CD4-positive, alpha-beta T cell treated with Interleukin-1 beta for 1 hour (primary cell): ENCODE measurements at regions not wholly inside any gene's neighbourhood (a gene's known extent, or its start where the extent isn't known, plus 50 kb on each side); places are given as distances from the start of the nearest gene placed in this dataset.
"Not testable (repeated sequence)": the region's sequence is repeated elsewhere in the genome, so short reads cannot be mapped to it uniquely, and the experiment has no call there.

Experiments used
- DNase-seq, 2 donors: peaks; one replicate each; pipeline ENCODE4 v3.0.0-alpha.2; 2020 to 2022

DNA sequence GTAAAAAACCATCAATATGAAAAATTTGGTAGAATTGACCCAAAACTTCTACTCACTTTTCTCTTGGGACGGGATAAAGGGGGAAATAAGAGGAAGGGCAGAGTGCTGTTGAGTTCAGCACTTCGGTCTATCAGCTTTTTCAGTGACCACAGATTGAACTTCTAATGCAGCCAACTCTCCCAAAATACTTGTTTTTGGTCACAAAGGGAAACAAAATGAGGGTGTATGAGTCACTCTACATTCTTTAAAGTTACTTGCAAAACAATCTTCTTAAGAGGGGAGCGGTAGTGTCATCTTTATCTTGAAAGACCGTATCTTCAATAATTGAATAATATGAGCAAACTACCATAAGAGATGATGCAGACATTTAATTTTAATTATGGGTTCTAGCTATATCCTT is 661.3 kb downstream of the CD109 start:
- DNase-seq = no peak

DNA sequence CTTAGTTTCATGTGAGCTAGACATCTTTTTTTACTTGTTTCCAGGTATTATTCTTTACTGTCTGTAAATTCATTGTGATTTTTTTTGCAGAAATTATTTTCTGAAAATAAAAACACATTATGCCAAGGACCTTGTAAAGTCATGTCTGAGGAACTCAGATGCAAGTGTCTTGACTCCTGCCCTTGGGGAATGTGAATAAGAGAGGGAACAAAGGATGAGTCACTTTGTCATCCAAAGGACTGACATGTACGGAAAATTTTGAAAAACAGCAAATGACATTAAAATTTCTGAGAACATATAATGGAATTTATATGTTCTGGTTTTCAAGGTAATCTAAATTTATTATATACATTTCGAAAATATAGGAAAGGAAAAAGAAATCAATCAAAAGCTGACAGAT is 660.4 kb downstream of the CD109 start:
- no peak for DNase-seq

DNA sequence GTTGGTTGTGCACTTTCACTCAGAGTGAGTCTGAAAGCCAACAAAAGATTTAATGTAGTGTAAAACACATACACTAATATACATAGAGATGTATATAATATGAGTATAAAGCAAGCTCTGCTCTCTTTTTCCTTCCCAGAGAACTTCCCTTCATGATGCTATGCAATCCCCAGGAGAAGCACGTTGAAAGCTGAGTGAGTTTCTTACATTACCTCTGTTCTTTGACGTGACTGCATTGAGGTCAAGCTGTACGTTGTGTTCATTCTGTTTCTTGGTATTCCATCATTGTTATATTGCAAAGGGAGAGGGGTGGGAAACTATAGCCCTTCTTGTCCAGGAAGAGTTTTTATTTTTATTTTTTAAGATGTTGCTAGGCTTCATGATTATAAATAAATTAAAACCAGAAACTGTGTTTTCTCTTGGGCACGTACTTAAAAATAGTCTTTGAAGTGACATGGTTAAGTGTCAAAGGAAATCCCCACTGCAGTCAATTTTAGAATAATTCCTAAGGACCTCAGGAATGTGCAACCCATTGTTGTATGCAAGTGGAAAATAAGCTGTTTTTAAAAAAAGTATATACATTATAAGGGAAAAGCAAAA is 651.0 kb downstream of the CD109 start:
- DNase-seq = no peak

DNA sequence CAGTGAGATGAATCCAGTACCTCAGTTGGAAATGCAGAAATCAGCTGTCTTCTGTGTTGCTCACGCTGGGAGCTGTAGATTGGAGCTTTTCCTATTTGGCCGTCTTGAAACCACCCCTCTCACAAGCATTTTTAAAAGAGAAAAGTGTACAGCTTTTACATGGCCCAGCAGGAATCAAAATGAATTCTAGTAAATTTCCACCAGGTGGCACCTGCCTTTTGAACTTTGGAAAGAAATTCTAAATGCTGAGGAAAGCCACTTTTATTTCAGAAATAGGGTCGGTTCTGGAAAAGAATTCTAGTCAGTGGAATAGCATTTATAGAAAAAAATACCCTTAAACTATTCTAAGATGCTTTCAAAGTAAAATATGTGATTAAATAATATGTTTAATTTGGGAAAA is 647.8 kb downstream of the CD109 start:
- DNase-seq = no peak

DNA sequence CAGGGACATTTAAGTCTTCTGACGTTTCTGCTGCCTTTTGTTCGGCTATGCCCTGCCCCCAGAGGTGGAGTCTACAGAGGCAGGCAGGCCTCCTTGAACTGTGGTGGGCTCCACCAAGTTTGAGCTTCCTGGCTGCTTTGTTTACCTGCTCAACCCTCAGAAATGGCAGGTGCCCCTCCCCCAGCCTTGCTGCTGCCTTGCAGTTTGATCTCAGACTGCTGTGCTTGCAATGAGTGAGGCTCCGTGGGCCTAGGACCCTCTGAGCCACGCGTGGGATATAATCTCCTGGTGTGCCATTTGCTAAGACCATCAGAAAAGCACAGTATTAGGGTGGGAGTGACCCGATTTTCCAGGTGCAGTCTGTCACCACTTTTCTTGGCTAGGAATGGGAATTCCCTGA is 647.3 kb downstream of the CD109 start:
- DNase-seq = not testable (repeated sequence)

DNA sequence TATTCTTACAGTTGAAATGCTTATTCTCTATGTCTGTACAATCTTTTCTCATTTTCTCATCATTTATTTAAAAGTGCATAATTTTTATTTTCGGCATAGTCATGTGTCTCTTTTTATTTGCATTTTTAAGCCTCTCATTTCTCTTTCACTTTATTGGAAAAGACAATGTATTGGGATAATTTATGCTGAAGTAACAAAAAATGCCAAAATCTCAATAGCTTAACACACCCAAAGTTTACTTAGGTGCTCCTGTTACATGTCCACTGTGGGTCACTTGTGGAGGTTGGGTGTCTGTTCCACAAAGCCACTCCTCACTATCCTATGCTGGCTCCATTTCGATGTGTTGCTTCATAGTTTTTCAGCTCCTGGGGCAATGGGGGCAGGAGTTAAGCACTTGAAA is 638.7 kb downstream of the CD109 start:
- no peak for DNase-seq

DNA sequence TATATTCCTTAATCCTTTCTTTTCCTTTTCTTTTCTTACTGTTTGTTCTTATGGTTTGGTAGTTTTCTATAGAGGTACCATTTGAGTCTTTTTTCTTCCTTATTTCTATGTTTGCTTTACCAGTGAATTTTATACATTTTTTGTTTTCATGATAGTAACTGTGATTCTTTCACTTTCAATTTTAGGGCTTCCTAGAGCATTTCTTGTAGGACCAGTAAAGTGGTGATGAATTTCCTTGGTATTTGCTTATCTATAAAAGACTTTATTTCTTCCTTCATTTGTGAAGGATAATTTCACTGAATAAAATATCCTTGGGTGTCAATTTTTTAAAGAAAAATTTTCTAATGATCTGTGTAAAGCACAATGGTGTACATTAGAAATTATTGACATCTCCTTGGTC is 637.4 kb downstream of the CD109 start:
- DNase-seq = no peak

DNA sequence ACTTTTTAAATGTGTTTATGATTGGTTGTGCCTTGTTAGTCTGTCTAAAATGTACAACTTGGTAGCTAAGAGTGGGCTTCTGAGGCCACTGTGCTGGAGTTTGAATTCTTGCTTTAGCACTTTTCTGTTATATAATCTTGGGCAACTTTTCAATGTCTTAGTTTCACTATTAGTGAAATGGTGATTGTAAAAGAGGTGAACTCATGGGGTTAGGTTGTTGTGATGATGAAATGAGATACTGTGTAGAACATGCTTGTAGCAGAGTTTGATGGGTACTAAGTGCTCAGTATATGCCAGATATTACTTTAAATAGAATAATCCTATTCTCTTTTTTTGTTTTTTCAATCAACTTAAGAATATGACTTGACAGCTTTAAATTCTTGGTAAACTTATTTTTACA is 624.7 kb downstream of the CD109 start:
- no peak for DNase-seq

DNA sequence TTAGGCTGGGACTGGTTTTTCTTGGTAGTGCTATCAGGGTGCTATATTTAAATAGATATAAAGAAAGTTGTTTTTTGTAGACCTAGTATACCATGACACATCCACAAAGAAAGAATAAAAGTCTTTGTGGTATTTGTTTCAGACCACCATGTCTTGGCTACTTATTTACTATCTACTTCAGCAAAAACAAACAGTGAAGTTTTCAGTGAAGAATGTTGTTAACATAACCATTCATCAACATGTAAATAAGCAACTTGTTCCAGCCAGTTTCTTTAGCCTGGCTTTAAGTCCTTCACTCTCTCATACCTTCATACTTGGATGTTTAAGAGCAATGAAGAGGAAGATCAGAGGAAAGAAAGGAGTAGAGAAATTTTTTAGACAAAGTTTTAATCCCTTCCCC is 624.1 kb downstream of the CD109 start:
- no peak for DNase-seq

DNA sequence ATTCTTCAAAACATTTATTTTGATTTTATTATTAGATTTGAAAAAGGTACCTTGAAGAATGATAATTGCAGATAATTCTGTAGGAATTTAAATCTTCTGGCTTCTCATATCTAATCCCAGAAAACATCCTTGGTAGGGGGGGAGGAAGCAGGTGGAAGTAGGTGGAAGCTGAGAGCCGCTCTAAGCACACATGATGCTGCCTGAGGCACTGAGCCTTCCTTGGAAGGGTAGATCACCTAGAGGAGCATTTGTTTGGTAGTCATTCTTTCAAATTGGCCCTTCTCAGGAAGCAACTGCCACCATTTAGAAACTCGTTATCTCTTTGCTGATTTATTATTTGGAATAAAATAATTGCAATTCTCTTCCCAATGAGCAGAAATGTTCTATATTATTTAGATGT is 623.3 kb downstream of the CD109 start:
- DNase-seq = no peak

DNA sequence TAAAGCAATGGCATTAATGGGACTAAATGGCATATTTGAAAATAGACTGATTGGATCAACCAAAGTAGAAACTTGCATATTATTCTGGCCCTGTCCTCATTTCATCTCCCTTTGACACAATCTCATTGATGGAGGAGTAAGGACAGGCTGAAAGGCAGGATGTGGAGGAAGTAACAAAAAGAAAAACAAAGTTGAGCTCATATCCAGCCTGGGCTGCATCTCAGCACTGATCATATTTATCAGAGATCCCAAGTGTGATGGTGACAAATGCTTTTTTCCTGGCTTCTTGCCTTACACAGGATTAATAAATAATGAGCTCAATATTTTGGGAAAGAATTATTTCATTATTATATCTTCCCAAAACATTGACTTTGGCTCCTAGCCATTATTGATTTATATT is 622.7 kb downstream of the CD109 start:
- DNase-seq = no peak

DNA sequence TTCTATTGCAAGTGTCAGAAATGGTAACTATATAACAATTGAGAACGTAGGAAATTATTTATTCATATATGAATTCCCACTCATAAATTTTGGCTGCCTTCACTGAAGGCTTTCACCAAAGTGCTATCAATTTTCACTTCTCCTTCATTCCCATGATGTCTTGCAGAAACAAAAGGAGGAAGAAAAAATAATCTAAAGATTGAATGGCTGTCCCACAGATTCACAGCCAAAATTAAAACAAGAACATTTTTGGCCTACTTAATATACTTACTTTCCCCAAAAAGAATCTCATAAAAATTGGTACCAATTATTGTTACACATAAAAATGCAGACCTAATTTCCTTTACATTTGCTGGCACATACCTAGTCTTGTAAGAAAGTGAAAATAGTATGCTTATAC is 616.1 kb downstream of the CD109 start:
- no peak for DNase-seq

DNA sequence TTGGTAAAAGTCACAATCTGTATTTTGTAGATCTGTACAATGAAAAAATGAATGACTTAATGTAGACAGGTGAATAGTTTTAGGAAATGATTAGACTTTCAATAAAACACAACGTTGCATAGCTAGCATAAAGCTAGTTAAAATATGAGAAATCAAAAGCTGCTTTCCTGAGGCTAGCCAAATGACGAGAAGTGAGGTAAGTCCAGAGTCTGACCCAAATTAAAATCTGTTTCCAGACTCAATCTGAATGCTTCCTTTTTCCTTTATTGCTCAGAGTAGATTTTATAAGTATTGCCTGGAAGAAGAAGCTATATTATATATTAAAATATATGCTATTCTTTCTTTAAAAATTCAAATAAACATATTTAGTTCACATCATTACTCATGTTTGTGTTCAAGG is 615.4 kb downstream of the CD109 start:
- no peak for DNase-seq

DNA sequence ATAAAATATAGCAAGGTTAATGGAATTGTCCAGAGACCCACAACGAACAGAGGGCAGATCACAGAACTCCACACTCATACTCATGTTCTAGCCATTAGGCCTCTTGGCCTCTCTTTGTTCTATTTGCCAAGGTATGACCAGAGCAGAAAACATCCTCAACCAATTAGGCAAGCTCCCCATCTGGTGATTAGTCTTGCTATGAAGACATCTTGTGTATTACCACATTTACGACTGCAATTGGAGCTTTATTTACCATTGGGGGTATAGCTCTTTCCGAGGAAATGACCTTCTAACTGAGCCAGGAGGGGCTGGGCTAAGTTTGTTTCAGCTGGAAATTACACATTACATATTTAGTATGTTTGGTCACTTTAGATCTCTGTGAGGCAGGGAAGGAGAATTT is 593.9 kb downstream of the CD109 start:
- no peak for DNase-seq

DNA sequence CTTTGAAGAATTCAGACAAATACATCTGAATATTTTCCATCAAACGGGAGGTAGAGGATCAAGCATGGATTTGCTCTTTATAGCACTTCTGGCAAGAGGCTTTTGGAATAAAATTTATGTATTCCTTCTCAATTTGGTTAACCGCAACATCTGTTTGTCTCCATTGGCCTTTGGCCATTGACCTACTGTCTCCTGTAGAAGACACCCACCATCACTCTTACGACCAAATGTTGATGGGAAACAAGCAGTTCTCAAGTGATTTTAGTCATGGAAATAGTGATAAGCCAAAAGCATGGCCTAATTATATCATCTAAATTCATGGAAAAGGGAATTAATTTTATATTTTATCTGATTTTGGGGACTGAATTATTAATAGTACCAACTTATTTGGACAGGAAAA is 591.9 kb downstream of the CD109 start:
- DNase-seq = no peak

DNA sequence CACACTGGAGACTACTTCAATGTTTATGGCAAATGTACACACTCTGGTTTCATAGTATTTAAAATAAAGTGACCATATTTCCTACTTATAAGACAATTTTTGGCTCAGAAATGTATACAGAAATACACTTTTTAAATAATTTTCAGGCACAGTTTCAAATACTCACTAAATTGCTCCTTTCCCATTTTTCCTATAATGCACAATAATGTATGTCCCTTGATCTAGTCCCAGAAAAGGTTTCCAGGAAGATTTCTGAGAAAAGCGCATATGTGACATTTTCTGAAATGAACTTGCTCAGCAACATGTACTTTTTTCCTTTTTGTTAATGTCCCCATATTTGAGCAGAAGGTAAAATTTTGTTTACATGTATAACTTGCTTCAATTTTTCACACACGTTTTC is 591.4 kb downstream of the CD109 start:
- DNase-seq = no peak

DNA sequence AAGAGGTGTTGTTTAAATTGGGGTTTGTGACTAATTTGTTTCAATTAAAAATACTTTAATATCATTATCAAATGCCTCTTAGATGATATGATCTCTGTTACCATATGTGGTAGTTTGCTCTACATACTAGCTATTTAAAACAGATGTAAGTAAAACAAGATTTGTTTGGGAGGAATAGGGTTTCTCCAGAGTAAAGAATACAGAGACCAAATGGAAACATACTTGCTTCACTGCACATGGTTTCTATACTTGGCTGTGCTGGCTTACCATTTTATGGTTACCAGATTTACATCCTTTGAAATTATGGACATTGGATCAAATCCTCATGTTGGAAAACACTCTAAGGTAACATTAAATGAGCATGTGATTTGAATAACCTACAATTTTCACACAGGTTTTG is 588.3 kb downstream of the CD109 start:
- no peak for DNase-seq

DNA sequence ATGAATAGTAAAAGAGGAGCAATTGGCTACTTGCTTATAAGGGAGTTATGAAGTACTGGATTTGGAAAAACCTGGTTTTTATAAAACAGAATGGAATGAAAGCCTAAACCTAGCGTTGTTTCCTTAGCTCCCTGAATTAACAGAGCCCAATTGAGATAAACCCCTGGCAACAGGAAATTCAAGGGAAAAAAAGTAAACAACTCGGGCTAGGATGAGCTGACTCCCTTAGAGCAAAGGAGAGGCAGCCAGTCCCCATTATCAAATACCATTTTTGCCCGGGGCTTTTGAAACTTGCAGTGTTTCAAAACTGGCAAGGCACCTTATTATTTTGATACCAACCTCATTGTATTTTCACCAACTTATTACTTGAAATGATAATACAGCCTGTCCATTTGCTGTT is 587.5 kb downstream of the CD109 start:
- DNase-seq = no peak

DNA sequence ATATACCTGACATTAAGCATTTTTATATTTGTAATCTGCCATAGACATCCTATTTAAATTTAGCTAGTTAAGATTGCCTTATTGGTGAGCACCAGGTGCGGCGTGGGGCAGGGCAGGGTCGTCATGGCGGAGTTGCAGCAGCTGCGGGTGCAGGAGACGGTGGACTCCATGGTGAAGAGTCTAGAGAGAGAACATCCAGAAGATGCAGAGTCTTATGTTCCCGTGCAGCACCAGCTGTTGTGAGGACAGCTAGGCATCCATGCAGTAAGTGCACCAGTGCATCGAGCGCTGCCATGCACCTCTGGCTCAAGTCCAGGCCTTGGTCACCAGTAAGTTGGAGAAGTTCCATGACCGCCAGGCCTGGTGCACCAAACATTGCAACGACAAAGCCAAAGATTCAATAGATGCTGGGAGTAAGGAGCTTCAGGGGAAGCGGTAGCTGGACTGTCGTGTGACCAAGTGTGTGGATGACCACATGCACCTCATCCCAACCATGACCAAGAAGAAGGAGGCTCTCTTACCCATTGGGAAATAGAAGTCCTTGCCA is 586.2 kb downstream of the CD109 start:
- no peak for DNase-seq

DNA sequence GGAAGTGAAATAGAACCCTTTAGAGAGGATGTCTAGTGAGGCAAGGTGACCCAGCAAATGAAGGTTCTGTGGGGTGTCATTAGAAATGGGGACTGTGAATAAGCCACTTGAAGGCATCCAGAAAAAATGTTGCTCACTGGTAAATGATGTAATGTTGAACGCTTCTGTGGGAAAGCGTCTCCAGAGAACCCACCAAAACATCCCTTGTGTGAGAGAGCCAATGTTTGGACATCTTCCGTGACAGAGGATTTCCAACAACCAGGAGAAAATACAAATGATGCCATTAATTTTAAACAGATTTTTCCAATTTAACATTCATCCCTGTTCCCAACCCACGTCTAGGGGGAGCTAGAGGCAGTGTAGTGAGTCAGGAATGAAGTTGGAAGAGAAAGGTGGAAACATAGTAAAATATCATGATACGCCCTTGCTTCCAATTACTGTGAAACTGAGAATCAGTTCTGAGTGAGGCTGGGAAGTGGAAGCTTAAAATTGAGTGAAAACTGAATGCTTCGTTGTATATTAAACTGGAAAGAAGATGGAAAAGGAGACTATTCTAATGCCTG is 584.2 kb downstream of the CD109 start:
- no peak for DNase-seq

DNA sequence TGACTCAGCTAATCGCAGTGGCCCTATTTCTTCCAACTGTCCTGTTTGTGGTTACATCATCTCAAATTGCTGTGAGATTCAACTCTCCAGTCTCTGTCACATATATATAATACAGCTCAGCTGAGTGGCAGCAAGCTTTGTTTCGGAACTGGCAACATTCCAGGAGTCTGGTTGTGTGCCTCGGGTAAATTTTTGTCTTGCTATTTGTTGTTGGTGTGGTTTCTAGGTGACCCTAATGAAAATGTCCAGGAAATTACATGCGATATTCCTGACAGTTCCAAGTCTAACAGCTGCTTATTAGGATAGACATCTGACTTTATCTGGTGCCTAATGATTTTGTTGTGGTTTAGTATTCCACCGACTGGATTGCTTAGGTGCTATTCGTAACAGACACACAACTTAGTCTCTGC is 581.8 kb downstream of the CD109 start:
- no peak for DNase-seq

DNA sequence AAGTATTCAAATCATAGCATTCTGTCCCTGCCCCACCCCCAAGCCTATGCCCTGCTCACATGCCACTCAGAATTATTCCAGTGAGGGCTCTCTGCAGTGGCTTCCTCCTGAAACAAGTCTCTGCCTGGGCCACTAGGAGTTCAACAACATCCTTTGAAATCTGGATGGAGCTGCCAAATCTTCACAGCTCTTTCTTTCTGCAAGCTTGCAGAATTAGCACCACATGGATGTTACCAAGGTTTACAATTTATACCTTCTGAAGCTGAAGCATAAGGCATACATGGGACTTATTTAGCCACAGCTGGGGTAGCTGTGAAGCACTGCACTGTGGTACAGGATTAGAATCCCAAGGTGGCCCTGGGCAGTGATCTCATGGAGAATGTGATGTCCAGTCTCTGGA is 577.5 kb downstream of the CD109 start:
- DNase-seq = no peak

DNA sequence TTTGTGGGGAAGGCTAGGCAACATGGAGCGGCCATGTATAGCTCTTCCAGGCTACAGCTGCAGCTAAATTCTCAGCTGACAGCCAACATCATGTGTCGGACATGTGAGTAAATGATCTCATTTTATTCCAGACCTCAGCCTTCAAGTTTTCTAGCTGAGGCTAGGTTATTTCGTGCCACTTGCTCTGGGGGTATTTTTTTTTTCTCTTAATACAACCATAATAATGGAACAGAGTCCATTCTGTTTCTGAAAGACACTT is 573.5 kb downstream of the CD109 start:
- DNase-seq = no peak

DNA sequence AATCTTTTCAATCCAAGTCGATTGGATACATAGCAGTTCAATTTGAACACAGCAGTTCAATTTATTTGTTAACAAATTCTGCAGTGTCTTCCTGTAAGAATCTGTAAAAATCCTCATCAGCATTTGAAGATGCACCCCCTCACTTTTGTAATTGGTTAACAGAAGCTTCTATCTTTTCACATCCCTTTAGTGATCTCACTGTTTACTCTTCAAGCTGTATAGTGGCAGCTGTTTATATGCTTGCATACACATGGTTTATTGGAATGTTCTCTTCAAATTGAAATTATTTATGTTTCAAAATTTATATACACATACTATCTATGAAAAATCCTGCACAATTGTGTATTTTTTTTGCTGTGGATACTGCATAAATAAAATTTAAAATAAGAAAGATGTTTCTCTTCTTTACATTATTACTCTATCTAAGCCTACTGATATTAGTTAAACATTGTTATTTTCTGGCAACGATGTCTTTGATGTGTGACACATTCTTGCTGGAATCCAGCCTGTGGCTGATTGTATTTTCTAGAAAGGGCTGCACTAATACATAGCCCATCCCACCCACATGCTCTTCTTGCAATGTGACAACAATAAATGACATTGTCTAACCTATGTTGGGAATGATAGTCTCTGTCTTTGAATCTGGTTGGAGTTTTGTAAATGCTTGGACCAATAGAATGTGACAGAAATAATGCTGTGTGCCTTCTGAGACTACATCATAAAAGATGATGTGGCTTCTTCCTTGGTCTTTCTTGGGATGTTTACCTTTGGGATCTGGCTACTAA is 573.0 kb downstream of the CD109 start:
- DNase-seq = no peak

DNA sequence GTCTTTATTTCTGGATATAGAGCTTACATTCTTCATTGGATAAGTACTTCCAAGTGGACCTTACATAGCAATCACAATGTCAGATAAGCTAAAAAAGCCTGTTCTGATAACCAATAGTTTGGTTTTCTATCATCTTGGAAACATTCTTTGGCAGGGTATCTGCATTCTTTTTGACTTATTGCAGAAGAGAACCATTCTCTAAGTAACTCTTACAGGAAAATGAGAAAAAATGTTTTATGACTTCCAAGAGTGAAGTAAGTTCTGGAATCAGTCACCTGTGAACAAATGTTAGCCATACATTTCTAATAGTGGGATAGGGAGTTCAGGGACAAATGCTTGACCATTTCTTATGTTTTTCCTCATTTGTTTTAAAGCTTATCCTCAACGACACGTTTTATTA is 564.0 kb downstream of the CD109 start:
- no peak for DNase-seq
